ENCODE measurements at regions not wholly inside any gene's neighbourhood (a gene's known extent, or its start where the extent isn't known, plus 50 kb on each side); places are given as distances from the start of the nearest gene placed in this dataset.

GRCh38 chr5:175235251-175235960 is 208.6 kb downstream of the DRD1 start:
- no peak for ATAC-seq (ENCODE audit: insufficient number of reproducible peaks, low FRiP score, low read depth)
- Histone ChIP-seq H3K27me3 (replicated peaks; ENCODE audit: insufficient read depth) (no peaks in the 10 kb centered on the region), H3K27ac (no peak overlapping the region), H3K4me1 (ENCODE audit: control insufficient read depth in 1 of 2, low read depth in 2 of 2) (no peaks in the 10 kb centered on the region), H3K9me3 (no peaks in the 10 kb centered on the region), H3K4me3 (no peak overlapping the region), H3K36me3 (no peaks in the 10 kb centered on the region)
- no peak for DNase-seq (ENCODE audit: low spot score)
- TF ChIP-seq CTCF (IDR thresholded peaks at IDR 0.05) = no peak

GRCh38 chr5:175230299-175230698 is 213.7 kb downstream of the DRD1 start:
- no peak overlapping the region for H3K4me3 ChIP-seq
- no peak overlapping the region for H3K27ac ChIP-seq
- H3K4me1 ChIP-seq (ENCODE audit: control insufficient read depth in 1 of 2, low read depth in 2 of 2) = peaks cover 5 to 15% of the 10 kb centered on the region in 2 donors
- ATAC-seq (ENCODE audit: insufficient number of reproducible peaks, low FRiP score, low read depth) (no peak), DNase-seq (ENCODE audit: low spot score) (no peak)
- H3K36me3 ChIP-seq = no peaks in the 10 kb centered on the region
- no peaks in the 10 kb centered on the region for H3K9me3 ChIP-seq
- H3K27me3 ChIP-seq (replicated peaks; ENCODE audit: insufficient read depth) = no peaks in the 10 kb centered on the region
- TF ChIP-seq CTCF (IDR thresholded peaks at IDR 0.05) = no peak

- Histone ChIP-seq H3K27ac (no peak overlapping the region), H3K36me3 (no peaks in the 10 kb centered on the region), H3K9me3 (no peaks in the 10 kb centered on the region), H3K27me3 (replicated peaks; ENCODE audit: insufficient read depth) (no peaks in the 10 kb centered on the region), H3K4me3 (no peak overlapping the region), H3K4me1 (ENCODE audit: control insufficient read depth in 1 of 2, low read depth in 2 of 2) (peaks cover 5 to 15% of the 10 kb centered on the region in 2 donors)
- no peak for DNase-seq (ENCODE audit: low spot score)
- no peak for ATAC-seq (ENCODE audit: insufficient number of reproducible peaks, low FRiP score, low read depth)
- TF ChIP-seq CTCF (IDR thresholded peaks at IDR 0.05) = no peak
These were observed 217.5 kb downstream of the DRD1 start for GRCh38 chr5:175226506-175226905.

GRCh38 chr5:175223291-175223690 is 220.7 kb downstream of the DRD1 start:
- TF ChIP-seq CTCF (IDR thresholded peaks at IDR 0.05) = no peak
- ATAC-seq (ENCODE audit: insufficient number of reproducible peaks, low FRiP score, low read depth) = no peak

GRCh38 chr5:175222621-175223020 is 221.4 kb downstream of the DRD1 start:
- H3K27me3 ChIP-seq (replicated peaks; ENCODE audit: insufficient read depth) = no peaks in the 10 kb centered on the region
- H3K4me1 ChIP-seq (ENCODE audit: control insufficient read depth in 1 of 2, low read depth in 2 of 2) = peaks cover 8 to 40% of the 10 kb centered on the region in 2 donors
- no peaks in the 10 kb centered on the region for H3K36me3 ChIP-seq
- DNase-seq (ENCODE audit: low spot score) (no peak), ATAC-seq (ENCODE audit: insufficient number of reproducible peaks, low FRiP score, low read depth) (no peak)
- H3K9me3 ChIP-seq = no peaks in the 10 kb centered on the region
- TF ChIP-seq CTCF (IDR thresholded peaks at IDR 0.05) = no peak
- H3K4me3 ChIP-seq = no peak overlapping the region
- H3K27ac ChIP-seq = no peak overlapping the region

More at GRCh38 chr5:175223291-175223690, 220.7 kb downstream of the DRD1 start:
- no peak for DNase-seq (ENCODE audit: low spot score)
- H3K27me3 ChIP-seq (replicated peaks; ENCODE audit: insufficient read depth) = no peaks in the 10 kb centered on the region
- H3K27ac ChIP-seq = no peak overlapping the region
- H3K4me1 ChIP-seq (ENCODE audit: control insufficient read depth in 1 of 2, low read depth in 2 of 2) = peaks cover 5 to 33% of the 10 kb centered on the region in 2 donors
- no peaks in the 10 kb centered on the region for H3K9me3 ChIP-seq
- no peaks in the 10 kb centered on the region for H3K36me3 ChIP-seq
- H3K4me3 ChIP-seq = no peak overlapping the region

Measured in thoracic aorta (tissue), 2 donors.